Omental fat pad (tissue), 3 donors: ENCODE measurements at regions not wholly inside any gene's neighbourhood (a gene's known extent, or its start where the extent isn't known, plus 50 kb on each side); places are given as distances from the start of the nearest gene placed in this dataset.

ENCODE experiments used
- ATAC-seq: fragments of 150-250 bp; one replicate; pipeline ENCODE4 v1.9.1; 2016; ENCODE audit warnings: mild to moderate bottlenecking, moderate library complexity; ENCODE audit not compliant: low FRiP score
- DNase-seq: peaks from one replicate; pipeline ENCODE4 v3.0.0-alpha.2; 2019; ENCODE audit warnings: low spot score
- TF ChIP-seq, protein P1 (sequence below), 3 donors: fragments of 450-650 bp; IDR thresholded peaks; one replicate each; pipeline ENCODE4 v1.5.1; 2016 to 2017; ENCODE audit warnings: antibody characterized with exemption in 3 of 3, mild to moderate bottlenecking in 3 of 3, moderate library complexity in 2 of 3

DNA sequence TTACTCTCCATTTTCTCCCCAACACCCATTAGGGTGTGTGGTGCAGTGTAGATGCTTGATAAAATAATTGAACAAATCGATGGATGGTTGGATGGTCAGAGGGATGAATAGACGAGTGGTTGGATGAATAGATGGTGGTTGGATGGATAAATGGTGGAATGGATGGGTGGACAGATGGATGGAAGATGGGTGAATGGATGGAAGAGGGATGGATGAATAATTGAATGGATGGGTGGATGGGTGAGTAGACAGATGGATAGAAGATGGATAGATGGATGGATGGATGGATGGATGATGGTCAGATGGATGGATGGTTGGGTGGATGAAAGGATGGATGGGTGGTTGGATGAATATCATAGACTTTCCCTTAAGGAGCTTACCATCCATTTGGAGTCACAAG is 95.0 kb upstream of the BOD1 start:
- ATAC-seq (no peak), DNase-seq (no peak)
- TF ChIP-seq, protein P1, sequence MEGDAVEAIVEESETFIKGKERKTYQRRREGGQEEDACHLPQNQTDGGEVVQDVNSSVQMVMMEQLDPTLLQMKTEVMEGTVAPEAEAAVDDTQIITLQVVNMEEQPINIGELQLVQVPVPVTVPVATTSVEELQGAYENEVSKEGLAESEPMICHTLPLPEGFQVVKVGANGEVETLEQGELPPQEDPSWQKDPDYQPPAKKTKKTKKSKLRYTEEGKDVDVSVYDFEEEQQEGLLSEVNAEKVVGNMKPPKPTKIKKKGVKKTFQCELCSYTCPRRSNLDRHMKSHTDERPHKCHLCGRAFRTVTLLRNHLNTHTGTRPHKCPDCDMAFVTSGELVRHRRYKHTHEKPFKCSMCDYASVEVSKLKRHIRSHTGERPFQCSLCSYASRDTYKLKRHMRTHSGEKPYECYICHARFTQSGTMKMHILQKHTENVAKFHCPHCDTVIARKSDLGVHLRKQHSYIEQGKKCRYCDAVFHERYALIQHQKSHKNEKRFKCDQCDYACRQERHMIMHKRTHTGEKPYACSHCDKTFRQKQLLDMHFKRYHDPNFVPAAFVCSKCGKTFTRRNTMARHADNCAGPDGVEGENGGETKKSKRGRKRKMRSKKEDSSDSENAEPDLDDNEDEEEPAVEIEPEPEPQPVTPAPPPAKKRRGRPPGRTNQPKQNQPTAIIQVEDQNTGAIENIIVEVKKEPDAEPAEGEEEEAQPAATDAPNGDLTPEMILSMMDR (IDR thresholded peaks at IDR 0.05), result no peak

DNA sequence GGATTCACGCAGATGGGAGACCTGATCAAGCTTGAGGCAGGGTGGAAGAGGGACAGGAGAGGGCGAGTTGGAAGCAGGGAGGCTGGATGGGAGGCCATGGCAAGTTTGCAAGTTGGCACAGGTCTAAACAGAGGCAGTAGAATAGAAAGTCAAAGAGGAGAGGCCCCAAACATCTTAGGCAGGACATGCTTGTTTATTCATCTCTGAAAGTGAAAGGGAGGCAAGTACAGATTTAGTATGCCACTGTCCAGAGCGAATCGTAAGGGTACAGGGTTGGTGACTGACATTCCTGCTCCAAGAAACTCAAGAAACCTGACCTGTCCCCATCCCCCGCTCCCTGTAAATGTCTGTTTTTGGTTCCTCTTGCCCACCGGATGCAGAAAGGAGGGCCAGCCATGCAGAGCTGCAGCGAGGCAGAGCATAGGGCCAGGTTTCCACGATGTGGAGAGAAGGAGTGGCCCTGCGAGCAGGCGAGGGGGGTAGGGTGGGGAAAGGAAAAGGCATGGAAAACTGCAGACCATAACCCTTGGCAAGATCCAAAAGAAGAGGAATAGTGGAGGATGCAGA is 96.2 kb upstream of the BOD1 start:
- DNase-seq (no peak), ATAC-seq (no peak)
- TF ChIP-seq, protein P1 (IDR thresholded peaks at IDR 0.05), result no peak

DNA sequence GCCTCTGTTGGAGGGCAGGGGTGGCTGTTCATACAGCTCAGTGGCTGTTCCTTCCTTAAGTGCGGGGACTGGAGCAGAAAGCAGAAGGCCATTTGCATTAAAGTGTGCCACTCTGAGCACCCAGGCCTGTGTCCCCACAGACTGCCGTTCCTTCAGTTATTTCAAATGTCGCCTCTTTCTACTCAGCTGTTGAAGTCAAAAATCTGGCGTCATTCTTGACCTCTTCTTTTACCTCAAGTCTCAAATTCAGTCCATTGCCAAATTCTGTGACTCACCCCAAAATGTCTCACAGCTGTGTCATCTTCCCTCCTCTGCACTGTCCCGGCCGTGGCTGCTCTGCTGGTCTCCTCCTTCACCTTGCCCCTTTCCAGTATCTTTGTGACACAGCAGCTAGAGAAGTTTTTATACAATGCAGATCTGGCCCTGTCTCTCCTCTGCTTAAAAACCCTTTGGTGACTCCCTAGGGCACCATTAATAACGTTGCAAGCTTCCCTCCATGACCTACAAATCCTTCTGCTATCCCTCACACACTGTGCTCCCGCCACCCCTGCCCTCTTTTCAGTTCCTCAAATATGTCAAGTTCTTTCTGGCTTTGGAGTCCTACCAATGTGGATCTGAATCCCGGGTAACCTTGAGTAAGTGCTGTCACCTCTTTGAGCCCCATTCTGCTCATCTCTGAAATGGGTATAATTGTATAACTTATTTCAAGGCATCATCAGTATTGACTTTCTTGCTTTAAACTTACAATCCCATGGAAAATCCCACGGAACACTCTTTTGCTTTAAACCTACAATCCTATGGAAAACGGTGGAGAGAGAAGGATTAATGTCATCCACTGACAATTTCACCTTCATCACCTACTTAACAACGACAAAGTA is 98.3 kb upstream of the BOD1 start:
- no peak for DNase-seq
- TF ChIP-seq, protein P1 (IDR thresholded peaks at IDR 0.05), result no peak
- peak; percentile 70 for ATAC-seq

DNA sequence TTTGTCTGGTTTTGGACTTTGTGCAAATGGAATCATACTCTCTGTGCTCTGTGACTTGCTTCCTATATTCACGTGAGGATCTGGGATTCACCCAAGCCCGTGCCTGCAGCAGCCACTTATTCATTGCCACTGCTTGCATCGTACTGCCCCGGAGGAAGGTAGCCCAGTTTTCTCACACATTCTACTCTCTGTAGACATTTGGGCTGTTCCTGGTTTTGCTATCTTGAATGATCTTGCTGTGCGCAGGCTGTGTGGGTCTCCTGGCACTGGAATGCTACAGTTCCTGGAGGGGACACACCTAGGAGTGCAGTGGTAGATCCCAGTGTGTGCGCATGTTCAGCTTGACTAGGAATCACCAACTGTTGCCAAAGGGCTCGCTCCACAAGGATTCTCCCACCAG is 99.2 kb upstream of the BOD1 start:
- TF ChIP-seq, protein P1 (IDR thresholded peaks at IDR 0.05), result no peak
- DNase-seq (no peak), ATAC-seq (no peak)

DNA sequence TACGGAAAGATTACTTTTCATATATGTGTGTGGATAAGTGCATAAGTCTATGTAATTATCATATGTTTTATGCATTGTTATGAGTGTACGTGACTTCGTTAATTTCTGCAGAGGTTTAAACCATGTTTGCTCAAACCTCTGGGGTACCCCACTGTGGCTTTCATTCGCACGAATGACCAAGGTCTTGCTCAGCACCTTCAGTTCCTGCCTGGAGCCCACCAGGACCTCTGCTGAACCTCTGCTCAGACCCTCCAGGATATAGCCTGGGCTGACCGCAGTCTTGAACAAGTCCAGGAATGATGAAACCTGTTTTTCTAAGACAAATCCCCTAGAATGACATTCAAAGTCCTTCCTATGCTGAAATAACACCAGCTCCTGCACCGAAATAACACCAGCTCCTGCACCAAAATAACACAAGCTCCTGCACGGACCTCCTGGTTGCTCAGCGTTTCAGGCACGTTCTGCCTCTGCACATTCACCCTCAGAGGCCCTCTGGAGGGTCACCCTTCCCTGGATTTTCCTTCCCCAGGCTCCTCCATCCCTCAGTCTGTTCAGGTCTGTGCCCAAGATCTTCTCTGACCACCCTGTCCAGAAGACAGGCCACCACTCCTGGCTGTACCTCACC is 99.7 kb upstream of the BOD1 start:
- TF ChIP-seq, protein P1 (IDR thresholded peaks at IDR 0.05), result no peak
- DNase-seq (no peak), ATAC-seq (no peak)

DNA sequence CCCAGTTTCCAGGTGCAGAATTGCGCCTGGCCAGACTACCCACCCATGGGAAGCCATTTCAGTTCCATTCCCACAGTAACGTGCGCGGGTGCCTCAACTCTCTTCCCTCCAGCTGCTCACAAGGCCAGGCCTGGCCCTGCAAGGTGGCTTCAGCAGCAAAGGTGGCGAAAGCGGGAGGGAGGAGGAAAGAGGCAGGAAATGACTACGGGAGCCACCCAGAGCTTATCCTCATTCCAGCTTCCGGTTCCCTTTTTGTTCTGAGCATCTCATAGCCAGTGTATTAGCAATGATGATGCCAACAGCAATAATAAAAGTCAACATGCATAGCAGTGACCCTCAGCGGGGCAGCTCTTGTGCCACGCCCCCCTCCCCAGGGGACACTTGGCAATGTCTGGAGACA is 101.5 kb upstream of the BOD1 start:
- DNase-seq (no peak), ATAC-seq (no peak)

More for the DNA sequence above, 101.5 kb upstream of the BOD1 start:
- TF ChIP-seq, protein P1 (IDR thresholded peaks at IDR 0.05), result no peak
